ENCODE measurements at regions not wholly inside any gene's neighbourhood (a gene's known extent, or its start where the extent isn't known, plus 50 kb on each side); places are given as distances from the start of the nearest gene placed in this dataset.

DNA sequence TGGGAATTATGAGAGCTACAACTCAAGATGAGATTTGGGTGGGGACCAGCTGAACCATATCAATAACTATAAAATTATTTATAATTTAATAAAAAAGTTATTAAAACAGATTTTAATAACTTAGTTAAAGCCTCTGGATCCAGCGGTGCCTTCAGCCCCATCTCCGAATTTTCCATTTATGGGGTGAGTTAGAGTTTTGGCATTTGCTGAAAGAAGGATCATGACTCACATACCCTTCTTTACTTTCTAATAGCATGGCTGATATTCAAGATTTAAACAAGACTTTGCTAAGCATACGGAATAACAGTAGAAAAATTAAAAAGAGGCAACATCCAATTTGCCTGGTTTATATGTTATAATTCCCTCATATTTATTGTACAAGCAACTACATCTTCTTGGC, 94.5 kb downstream of the RDH14 start:
- TF ChIP-seq GATA2 (IDR thresholded peaks at IDR 0.05; ENCODE audit: low read depth, low read length), result no peak
- no peak for TF ChIP-seq GATA3 (IDR thresholded peaks at IDR 0.05; ENCODE audit: low read depth, low read length)

All from SH-SY5Y (cell line).